Astrocyte of the cerebellum (primary cell): ENCODE measurements at regions not wholly inside any gene's neighbourhood (a gene's known extent, or its start where the extent isn't known, plus 50 kb on each side); places are given as distances from the start of the nearest gene placed in this dataset.
"Not testable (repeated sequence)": the region's sequence is repeated elsewhere in the genome, so short reads cannot be mapped to it uniquely, and the experiment has no call there.

Source experiments
- DNase-seq: peaks from one replicate; pipeline ENCODE4 v3.0.0-alpha.2; 2011; ENCODE audit warnings: low read depth
- H3K4me3 ChIP-seq: 2 replicates; pipeline ENCODE4 v1.5.1; 2011; ENCODE audit warnings: mild to moderate bottlenecking, low read depth, low read length, moderate library complexity
- CTCF ChIP-seq: IDR thresholded peaks from 2 replicates; pipeline ENCODE4 v1.5.1; 2012; ENCODE audit warnings: low read length, low read depth, moderate library complexity, mild to moderate bottlenecking; ENCODE audit errors: missing control alignments
- in situ Hi-C: cut with HindIII; loops from 2 replicates; pipeline ENCODE4 v1.10.0; 2017; ENCODE audit warnings: low sequenced_read_pairs

- no peak overlapping the region for H3K4me3 ChIP-seq
- DNase-seq, result no peak
- no peak for TF ChIP-seq CTCF
- in situ Hi-C loops, result no loop called here
These were observed 795.2 kb upstream of the TMPRSS15 start for GRCh38 chr21:19198801-19199200.

DNA sequence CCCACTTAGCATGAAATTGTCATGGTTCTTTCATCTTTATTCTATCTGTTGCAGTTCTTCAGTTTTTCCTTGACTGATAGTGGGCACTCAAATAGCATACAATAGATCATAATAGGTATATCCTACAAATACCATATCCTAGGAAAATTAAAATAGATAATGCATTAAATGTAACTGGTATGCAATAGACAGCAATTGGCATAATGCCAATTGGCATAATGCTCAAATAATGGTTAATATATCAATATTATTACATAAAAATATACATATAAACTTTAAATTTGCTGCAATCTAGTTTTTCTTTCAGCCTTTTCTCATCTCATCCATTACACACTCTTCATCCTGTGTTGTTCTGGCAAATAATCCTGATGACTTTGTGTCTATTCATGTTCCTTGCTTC is 814.6 kb upstream of the TMPRSS15 start:
- no peak overlapping the region for H3K4me3 ChIP-seq
- DNase-seq, result no peak
- in situ Hi-C loops, result no loop called here
- no peak for TF ChIP-seq CTCF

DNA sequence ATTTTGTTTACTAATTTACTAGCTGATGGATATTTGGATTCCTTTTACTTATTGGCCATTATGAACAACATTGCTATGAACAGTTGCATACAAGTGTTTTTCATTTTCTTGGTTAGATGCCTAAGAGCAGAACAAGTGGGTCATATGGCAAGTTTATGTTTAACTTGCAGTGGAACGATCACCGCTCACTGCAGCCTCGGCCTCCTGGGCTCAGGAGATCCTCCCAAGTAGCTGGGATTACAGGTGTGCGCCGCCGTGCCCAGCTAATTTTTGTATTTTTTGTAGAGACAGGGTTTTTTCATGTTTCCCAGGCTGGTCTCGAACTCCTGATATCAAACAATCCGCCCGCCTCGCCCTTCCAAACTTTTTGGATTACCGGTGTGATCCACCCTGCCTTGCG is 820.5 kb upstream of the TMPRSS15 start:
- DNase-seq, result no peak
- in situ Hi-C loops, result no loop called here
- TF ChIP-seq CTCF, result no peak
- no peak overlapping the region for H3K4me3 ChIP-seq

DNA sequence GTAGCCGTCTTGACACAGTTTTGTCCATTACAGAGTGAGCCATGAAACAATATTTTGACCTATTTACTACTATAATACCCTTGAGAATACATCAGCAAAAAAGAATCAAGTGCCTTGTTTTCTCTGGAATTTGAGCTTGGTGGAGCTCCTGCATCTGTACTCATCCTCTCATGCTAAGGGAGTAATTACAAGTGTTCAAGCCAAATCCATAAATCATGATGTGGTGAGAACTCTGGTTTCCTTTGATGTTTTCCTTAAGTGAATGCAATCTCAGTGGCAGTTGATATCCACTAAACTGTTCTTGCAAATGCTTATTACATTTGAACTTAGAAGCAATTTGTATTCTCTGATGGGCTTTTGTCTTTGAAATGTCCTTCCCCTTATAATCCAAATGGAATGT is 824.6 kb upstream of the TMPRSS15 start:
- DNase-seq, result no peak
- H3K4me3 ChIP-seq, result no peak overlapping the region
- in situ Hi-C loops, result no loop called here
- no peak for TF ChIP-seq CTCF

DNA sequence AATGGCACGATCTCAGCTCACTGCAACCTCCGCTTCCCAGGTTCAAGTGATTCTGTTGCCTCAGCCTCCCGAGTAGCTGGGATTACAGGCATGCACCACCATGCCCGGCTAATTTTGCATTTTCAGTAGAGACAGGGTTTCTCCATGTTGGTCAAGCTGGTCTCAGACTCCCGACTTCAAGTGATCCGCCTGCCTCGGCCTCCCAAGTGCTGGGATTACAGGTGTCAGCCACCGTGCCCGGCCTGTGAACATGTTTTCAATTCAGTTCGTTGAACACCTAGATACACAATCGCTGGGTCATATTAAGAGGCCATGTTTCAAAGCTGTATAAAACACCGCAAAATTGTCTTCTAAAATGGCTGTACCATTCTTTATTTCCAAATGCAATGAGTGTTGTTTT is 830.3 kb upstream of the TMPRSS15 start:
- DNase-seq, H3K4me3 ChIP-seq, in situ Hi-C loops: not testable (repeated sequence)

- TF ChIP-seq CTCF, result no peak
- H3K4me3 ChIP-seq, result no peak overlapping the region
- in situ Hi-C loops, result no loop called here
- DNase-seq, result no peak
These were observed 832.6 kb upstream of the TMPRSS15 start for GRCh38 chr21:19236209-19236608.

DNA sequence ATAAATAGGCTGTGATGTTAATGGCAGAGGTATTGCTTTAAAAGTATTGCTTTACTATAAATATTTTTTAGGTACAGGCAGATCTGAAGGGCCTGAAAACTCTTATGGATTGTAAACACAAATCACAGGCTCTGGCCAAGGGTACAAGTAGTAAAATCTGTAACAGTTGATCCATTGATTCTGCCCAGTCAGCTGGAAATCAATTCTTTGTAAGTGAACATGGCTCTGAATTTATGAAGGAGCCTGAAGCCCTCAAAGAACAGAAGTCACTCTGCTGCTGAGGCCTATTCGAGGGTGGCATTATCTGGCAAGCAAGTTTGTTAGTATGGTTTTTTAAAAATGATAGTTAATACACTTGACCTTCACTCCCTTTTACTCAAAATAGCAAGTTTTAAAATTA is 834.0 kb upstream of the TMPRSS15 start:
- no peak overlapping the region for H3K4me3 ChIP-seq
- TF ChIP-seq CTCF, result no peak
- in situ Hi-C loops, result no loop called here
- DNase-seq, result no peak
